Upper lobe of right lung (tissue), 1 donor: ENCODE measurements at regions not wholly inside any gene's neighbourhood (a gene's known extent, or its start where the extent isn't known, plus 50 kb on each side); places are given as distances from the start of the nearest gene placed in this dataset.

ENCODE experiments used
- ATAC-seq: fragments of 200-7000 bp; cut with Tn5 transposase; one replicate; pipeline ENCODE4 v1.9.1; 2020; ENCODE audit warnings: mild to moderate bottlenecking, moderate library complexity
- DNase-seq: peaks from one replicate; pipeline ENCODE4 v3.0.0-alpha.2; 2020
- H3K27ac ChIP-seq: fragments of 200-600 bp; one replicate; pipeline ENCODE4 v1.8.0; 2022
- H3K27me3 ChIP-seq: fragments of 200-600 bp; one replicate; pipeline ENCODE4 v1.8.0; 2022; ENCODE audit warnings: mild to moderate bottlenecking
- H3K36me3 ChIP-seq: fragments of 200-600 bp; one replicate; pipeline ENCODE4 v1.8.0; 2022
- H3K4me1 ChIP-seq: fragments of 200-600 bp; one replicate; pipeline ENCODE4 v1.8.0; 2022
- H3K4me3 ChIP-seq: fragments of 200-600 bp; one replicate; pipeline ENCODE4 v1.8.0; 2022; ENCODE audit warnings: mild to moderate bottlenecking
- H3K9me3 ChIP-seq: fragments of 200-600 bp; one replicate; pipeline ENCODE4 v1.8.0; 2022
- intact Hi-C: fragments of 100-400 bp; cut with DNase I; formaldehyde crosslinking; loops from one replicate; pipeline ENCODE4 v1.11.0; 2022
- TF ChIP-seq, protein P1 (sequence below): fragments of 200-600 bp; IDR thresholded peaks from one replicate; pipeline ENCODE4 v1.8.0; 2022; ENCODE audit warnings: antibody characterized with exemption
- donor health status: DM: no; HTN: yes; CAD: no; lungs with severe emphysema.

DNA sequence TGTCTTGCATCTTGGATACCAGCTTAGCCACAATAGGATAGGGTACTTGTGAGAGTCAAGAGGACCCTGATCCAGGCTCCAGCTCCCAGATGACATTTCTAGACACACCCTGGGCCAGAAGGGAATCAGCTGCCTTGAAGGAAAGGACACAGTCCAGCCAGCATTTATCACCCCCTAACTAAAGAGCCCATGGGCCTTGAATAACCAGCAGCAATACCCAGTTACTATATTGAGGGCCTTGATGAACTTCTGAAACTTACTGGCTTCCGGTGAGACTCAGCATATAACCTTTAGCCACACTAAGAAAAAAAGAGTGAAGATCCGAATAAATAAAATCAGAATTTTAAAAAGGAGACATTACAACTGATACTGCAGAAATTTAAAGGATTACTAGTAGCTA lies 1135.4 kb downstream of the LRFN5 start:
- TF ChIP-seq, protein P1, sequence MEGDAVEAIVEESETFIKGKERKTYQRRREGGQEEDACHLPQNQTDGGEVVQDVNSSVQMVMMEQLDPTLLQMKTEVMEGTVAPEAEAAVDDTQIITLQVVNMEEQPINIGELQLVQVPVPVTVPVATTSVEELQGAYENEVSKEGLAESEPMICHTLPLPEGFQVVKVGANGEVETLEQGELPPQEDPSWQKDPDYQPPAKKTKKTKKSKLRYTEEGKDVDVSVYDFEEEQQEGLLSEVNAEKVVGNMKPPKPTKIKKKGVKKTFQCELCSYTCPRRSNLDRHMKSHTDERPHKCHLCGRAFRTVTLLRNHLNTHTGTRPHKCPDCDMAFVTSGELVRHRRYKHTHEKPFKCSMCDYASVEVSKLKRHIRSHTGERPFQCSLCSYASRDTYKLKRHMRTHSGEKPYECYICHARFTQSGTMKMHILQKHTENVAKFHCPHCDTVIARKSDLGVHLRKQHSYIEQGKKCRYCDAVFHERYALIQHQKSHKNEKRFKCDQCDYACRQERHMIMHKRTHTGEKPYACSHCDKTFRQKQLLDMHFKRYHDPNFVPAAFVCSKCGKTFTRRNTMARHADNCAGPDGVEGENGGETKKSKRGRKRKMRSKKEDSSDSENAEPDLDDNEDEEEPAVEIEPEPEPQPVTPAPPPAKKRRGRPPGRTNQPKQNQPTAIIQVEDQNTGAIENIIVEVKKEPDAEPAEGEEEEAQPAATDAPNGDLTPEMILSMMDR = no peak
- intact Hi-C loops = no loop called here

DNA sequence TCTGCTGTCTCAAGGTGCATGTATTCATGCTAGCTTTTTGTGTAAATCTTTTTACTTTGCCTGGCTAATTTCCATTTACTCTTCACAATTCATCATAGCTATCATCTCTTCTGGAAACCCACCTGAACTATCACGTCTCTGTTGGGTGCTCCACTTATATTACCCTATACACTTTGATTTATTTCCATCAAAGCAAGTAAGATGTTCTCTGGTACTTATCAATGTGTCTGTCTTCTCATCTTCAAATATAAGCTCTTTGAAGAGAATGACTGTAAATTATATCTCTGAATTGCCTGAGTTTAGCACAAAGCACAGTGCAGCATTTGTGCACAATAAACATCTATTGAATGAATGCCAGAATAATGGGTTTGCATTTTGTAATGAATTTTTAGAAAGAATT lies 1129.7 kb downstream of the LRFN5 start:
- H3K27me3 ChIP-seq = no peaks in the 10 kb centered on the region
- H3K27ac ChIP-seq = no peak overlapping the region
- TF ChIP-seq, protein P1 = no peak
- intact Hi-C loops = no loop called here
- ATAC-seq = no peak
- H3K4me1 ChIP-seq = no peaks in the 10 kb centered on the region
- H3K4me3 ChIP-seq = no peak overlapping the region
- no peaks in the 10 kb centered on the region for H3K9me3 ChIP-seq
- no peak for DNase-seq
- H3K36me3 ChIP-seq = no peaks in the 10 kb centered on the region

More for the DNA sequence above, 1135.4 kb downstream of the LRFN5 start:
- ATAC-seq (no peak), DNase-seq (no peak)
- Histone ChIP-seq H3K4me1 (no peaks in the 10 kb centered on the region), H3K36me3 (no peaks in the 10 kb centered on the region), H3K9me3 (no peaks in the 10 kb centered on the region), H3K27me3 (no peaks in the 10 kb centered on the region), H3K4me3 (no peak overlapping the region), H3K27ac (no peak overlapping the region)

DNA sequence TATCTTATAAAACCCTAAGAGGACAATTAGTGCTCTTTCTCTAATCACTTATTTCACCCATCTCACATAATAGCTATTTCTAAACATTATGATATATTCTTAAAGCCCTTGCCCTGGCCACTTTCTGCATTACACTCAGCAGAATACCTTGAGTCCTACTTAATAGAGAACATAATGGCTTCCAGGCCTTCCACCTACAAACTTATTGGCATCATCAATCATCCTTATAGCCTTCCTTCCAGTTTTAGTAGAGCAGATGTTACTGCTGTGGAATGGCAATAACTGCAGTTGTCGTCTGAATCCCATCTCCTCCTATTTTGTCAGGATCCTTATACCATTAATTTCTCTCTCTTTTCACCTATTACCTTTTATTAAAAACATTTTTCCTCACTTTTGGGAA lies 1127.4 kb downstream of the LRFN5 start:
- Histone ChIP-seq H3K4me1 (no peaks in the 10 kb centered on the region), H3K4me3 (no peak overlapping the region), H3K27ac (no peak overlapping the region), H3K27me3 (no peaks in the 10 kb centered on the region), H3K9me3 (no peaks in the 10 kb centered on the region), H3K36me3 (no peaks in the 10 kb centered on the region)
- DNase-seq (no peak), ATAC-seq (no peak)
- intact Hi-C loops = no loop called here
- TF ChIP-seq, protein P1 = no peak

DNA sequence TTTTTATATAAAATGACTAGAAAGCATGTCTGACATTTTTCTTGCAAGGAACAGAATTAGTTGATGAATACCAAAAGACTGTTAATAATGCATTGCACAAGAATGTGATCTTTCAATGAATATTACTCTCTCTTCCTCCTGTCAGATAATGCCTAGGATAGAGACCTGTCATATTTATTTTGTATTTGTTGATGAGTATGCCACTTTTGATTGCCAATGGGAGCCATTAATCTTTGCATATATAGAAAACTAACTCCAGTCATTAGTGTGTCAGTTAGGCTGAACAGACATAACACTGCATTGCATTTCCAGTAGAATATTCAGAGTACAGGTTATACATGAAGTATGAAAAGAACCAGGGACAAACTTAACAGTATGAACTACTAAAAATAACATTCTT lies 1125.3 kb downstream of the LRFN5 start:
- ATAC-seq = no peak

DNA sequence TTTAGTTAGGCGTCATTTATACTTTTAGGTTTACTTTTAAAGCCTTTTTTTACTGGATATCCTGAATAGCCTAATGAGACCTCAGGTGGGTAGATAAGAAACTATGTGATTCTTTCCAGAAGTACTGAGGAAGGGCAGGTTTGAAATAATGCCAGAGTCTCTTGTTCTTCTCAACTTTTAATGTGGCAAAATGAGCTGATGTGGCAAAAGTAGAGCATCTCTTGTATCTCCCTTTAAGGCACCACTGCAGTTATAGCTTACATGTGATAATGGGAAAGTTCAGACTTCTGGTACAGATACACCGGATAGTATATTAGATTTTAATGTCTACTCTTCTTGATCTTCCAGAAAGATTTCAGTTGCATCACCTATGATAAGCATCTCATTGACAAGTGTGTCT lies 1124.8 kb downstream of the LRFN5 start:
- ATAC-seq = no peak

More for the DNA sequence above, 1125.3 kb downstream of the LRFN5 start:
- TF ChIP-seq, protein P1 = no peak
- intact Hi-C loops = no loop called here
- no peaks in the 10 kb centered on the region for H3K27me3 ChIP-seq
- no peak overlapping the region for H3K27ac ChIP-seq
- H3K36me3 ChIP-seq = no peaks in the 10 kb centered on the region
- H3K4me3 ChIP-seq = no peak overlapping the region
- H3K9me3 ChIP-seq = no peaks in the 10 kb centered on the region
- no peak for DNase-seq
- H3K4me1 ChIP-seq = no peaks in the 10 kb centered on the region

DNA sequence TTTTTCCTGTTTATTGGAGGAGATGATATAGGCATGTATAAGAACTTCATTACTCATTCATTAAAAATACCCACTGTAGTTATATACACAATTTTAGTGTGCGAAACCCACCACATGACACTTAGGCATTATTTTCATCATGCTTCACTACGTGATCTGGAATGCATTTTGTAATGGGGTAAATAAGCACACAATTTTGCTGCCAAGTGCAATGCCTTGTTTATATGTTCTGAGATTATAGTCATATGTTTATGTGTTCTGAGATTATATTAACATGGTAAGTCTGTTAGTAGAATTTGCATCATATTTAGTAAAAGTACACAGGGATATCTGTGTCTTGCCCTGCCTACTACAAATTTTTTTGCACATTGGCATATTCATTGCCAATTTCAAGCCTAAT lies 1123.0 kb downstream of the LRFN5 start:
- intact Hi-C loops = no loop called here
- DNase-seq = no peak

More for the DNA sequence above, 1124.8 kb downstream of the LRFN5 start:
- Histone ChIP-seq H3K4me1 (no peaks in the 10 kb centered on the region), H3K27ac (no peak overlapping the region), H3K4me3 (no peak overlapping the region), H3K36me3 (no peaks in the 10 kb centered on the region), H3K9me3 (no peaks in the 10 kb centered on the region), H3K27me3 (no peaks in the 10 kb centered on the region)
- intact Hi-C loops = no loop called here
- no peak for DNase-seq
- TF ChIP-seq, protein P1 = no peak

More for the DNA sequence above, 1123.0 kb downstream of the LRFN5 start:
- TF ChIP-seq, protein P1 = no peak
- Histone ChIP-seq H3K4me3 (no peak overlapping the region), H3K4me1 (no peaks in the 10 kb centered on the region), H3K27me3 (no peaks in the 10 kb centered on the region), H3K27ac (no peak overlapping the region), H3K36me3 (no peaks in the 10 kb centered on the region), H3K9me3 (no peaks in the 10 kb centered on the region)
- ATAC-seq = no peak
